RWPE1 (cell line): ENCODE measurements at regions not wholly inside any gene's neighbourhood (a gene's known extent, or its start where the extent isn't known, plus 50 kb on each side); places are given as distances from the start of the nearest gene placed in this dataset.

Experiments used
- CTCF ChIA-PET: fragments of 350-600 bp; sonication (Branson Sonifier 250); formaldehyde crosslinking; extraction: SDS; loops from one replicate; lab custom pipeline; 2021; lab: Yijun Ruan, JAX
- POLR2A ChIA-PET: fragments of 400-600 bp; formaldehyde crosslinking; extraction: SDS; loops from one replicate; lab custom pipeline; 2020; ENCODE audit warnings: antibody characterized with exemption; ENCODE audit not compliant: low non-redundant PET; lab: Yijun Ruan, JAX
- DNase-seq: peaks from one replicate; pipeline ENCODE4 v3.0.0; 2012; ENCODE audit warnings: low spot score
- H3K27ac ChIP-seq: fragments of 450-650 bp; 2 replicates; pipeline ENCODE4 v1.5.1; 2017
- TF ChIP-seq, protein P1 (sequence below): fragments of 450-650 bp; conservative IDR thresholded peaks from 2 replicates; pipeline ENCODE4 v1.5.1; 2017; ENCODE audit warnings: low read depth, mild to moderate bottlenecking

DNA sequence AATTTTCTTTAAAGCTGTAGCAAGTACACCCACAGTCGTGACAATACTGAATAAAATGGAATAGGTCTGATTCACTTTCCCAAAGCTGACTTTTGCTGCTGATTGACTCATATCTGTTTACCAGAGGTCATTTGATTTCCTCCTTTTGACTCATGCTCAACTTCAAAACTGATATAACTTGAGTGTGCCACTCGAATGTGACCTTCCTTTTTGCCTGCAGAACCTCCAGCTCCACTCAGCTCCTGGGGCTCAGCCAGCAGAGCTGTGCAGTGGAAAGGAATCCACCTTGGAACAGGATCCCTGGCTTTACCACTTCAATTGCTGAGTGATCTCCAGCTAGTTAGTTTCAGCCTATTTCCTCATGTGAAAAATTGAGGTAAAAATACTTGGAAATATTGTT is 84.1 kb downstream of the FEM1C start:
- CTCF ChIA-PET, result no interaction called here
- H3K27ac ChIP-seq, result no peak overlapping the region
- DNase-seq, result peak; percentile 80
- POLR2A ChIA-PET, result no interaction called here
- TF ChIP-seq, protein P1, sequence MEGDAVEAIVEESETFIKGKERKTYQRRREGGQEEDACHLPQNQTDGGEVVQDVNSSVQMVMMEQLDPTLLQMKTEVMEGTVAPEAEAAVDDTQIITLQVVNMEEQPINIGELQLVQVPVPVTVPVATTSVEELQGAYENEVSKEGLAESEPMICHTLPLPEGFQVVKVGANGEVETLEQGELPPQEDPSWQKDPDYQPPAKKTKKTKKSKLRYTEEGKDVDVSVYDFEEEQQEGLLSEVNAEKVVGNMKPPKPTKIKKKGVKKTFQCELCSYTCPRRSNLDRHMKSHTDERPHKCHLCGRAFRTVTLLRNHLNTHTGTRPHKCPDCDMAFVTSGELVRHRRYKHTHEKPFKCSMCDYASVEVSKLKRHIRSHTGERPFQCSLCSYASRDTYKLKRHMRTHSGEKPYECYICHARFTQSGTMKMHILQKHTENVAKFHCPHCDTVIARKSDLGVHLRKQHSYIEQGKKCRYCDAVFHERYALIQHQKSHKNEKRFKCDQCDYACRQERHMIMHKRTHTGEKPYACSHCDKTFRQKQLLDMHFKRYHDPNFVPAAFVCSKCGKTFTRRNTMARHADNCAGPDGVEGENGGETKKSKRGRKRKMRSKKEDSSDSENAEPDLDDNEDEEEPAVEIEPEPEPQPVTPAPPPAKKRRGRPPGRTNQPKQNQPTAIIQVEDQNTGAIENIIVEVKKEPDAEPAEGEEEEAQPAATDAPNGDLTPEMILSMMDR, result no peak

DNA sequence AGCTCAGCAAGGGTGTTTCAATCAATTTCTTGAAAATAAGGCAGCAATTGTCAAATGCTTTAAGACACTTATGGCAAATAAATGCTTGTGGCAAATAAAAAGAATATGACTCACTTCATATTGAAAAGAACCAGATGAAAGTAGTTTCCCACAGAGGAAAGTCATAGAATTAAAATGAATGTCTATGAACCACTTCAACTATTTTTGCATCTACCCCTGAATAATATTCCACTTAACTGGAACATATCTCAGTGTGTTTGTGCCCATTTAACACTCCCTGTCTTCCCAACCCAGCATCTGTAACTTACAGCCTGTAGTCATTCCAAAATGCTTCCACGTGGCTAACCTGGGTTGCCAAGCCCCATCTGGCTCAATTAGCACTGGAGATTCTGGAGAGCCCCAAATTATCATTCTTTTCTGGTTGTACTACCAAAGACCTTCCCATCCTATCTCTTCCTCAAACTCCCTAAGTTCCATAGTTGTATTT is 84.7 kb downstream of the FEM1C start:
- TF ChIP-seq, protein P1, result no peak
- ChIA-PET CTCF (no interaction called here), POLR2A (no interaction called here)
- H3K27ac ChIP-seq, result no peak overlapping the region
- DNase-seq, result no peak

DNA sequence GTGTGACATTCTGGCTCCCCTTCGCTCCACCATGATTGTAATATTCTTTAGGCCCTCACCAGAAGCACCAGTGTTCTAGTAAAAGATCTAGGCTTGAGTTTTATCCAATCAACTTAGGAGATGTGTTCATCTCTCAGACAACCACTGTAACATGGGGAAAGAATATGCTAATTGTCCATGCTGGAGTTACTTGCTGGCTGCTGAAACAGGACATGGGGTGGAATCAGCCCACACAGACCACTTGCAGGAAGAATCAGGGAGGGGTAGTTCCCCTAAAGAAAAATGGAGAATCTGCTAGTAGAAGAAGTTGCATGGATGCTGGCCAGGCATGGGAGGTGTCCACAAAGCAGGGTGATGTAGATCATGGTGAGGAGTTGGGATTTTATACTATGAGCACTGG is 86.2 kb downstream of the FEM1C start:
- TF ChIP-seq, protein P1, result no peak
- POLR2A ChIA-PET, result no interaction called here
- no peak overlapping the region for H3K27ac ChIP-seq
- no peak for DNase-seq
- CTCF ChIA-PET, result no interaction called here

DNA sequence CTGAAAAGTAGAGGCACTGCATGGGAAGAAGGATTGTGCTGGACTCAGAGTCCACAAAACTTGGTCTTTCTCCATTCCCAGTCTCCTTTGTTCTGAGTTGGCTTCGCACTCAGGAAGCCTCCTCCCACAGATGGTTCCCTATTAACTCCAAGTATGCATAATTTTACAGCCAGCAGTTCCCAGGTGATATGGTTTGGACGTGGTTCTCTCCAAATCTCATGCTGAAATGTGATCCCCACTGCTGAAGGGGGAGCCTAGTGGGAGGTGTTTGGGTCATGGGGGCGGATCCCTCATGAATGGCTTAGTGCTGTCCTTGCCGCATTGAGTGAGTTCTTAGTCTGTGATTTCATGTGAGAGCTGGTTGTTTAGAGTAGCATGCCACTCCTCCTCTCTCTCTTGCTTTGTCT is 86.6 kb downstream of the FEM1C start:
- CTCF ChIA-PET, result no interaction called here

DNA sequence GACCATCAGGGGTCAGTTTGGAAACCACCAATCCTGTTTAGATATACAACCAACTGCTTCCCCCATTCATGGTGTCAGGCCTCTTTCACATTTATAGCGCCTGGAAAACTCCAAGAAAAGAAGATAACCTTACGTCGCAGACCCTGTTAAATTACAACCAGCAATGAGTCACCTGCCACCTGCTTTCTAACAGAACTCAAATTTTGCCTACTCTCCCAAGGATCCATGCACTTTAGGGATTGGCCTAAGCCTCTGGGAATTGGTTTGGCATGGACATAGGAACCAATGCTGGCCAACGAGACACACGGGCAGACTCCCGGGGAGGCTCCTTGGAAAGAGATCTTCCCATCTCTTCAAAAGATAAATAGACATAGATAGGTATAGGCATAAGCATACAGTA is 87.0 kb downstream of the FEM1C start:
- TF ChIP-seq, protein P1, result no peak
- no peak for DNase-seq
- ChIA-PET POLR2A (no interaction called here), CTCF (no interaction called here)
- no peak overlapping the region for H3K27ac ChIP-seq

More for the DNA sequence above, 86.6 kb downstream of the FEM1C start:
- TF ChIP-seq, protein P1, result no peak
- POLR2A ChIA-PET, result no interaction called here
- DNase-seq, result no peak
- H3K27ac ChIP-seq, result no peak overlapping the region

DNA sequence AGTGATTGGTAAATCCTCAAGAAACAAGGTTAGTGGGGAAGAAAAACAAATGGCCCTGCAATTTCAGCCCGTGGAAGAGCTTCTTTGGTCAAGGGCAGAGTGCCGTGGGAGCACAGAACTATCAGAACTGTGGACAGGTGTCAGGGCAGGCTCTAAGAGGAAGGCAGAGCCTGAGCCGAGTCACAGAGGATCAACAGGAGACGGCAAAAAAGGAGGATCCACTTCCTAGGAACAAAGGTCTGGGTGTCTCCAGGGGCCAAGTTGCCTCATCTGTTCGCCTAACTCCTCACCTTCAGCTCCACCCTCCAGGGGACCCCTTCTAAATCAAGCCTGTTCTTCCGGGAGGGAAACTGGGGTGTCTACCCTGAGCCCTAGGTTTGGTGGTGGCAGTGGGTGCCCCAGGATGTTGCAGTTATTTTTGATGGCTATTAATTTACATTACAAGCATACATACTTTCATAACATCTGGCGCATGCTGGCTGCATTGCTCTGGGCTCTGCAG is 88.0 kb downstream of the FEM1C start:
- TF ChIP-seq, protein P1, result no peak
- no peak for DNase-seq
- H3K27ac ChIP-seq, result no peak overlapping the region
- POLR2A ChIA-PET, result no interaction called here
- CTCF ChIA-PET, result no interaction called here

DNA sequence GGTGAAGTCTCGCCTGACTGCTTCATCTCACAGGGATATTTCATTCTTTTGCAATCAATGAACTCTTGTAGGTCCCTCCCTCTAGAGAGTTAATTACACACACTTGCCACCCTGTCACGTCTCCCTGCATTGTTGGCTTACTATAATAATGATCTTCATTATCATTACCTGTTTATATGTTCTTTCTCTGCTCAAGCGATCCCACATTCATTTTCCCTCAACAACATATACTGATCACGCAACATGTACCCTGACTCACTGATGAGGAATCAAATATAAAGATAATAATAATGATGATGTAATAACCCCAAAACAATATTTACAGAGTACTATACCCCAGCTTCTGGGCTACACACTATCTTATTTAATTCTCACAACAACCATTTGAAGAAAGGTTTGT is 88.5 kb downstream of the FEM1C start:
- ChIA-PET CTCF (no interaction called here), POLR2A (no interaction called here)
- DNase-seq, result no peak
- TF ChIP-seq, protein P1, result no peak
- H3K27ac ChIP-seq, result no peak overlapping the region
